GM21717 (cell line): ENCODE measurements at regions not wholly inside any gene's neighbourhood (a gene's known extent, or its start where the extent isn't known, plus 50 kb on each side); places are given as distances from the start of the nearest gene placed in this dataset.

Source experiments
- ATAC-seq: cut with Tn5 transposase; IDR thresholded peaks from one replicate; pipeline ENCODE4 v1.9.1; 2021; ENCODE audit warnings: mild to moderate bottlenecking, moderate library complexity; ENCODE audit not compliant: unreplicated experiment

DNA sequence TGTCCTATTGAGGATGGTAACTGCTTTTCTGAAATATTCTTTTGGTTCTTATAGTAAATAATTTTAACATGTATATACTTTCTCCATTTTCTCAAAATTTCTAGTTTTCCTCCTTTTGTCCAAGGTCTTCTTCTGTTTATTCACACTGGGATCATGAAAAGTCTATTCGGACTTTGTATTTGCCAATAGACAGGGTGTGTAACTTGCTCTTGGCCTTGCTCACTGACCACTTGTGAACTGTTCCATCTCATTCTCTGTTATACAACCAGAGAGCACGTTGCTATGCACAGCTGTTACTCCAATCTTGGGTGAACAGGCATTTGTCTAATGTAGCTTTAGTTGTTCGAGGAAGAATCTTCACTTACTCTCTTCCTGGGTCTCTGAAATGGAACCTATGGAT, 388.9 kb downstream of the SH3GL2 start:
- no peak for ATAC-seq

- ATAC-seq: no peak
Measured at GRCh38 chr9:17969232-17969631, 390.4 kb downstream of the SH3GL2 start.

GRCh38 chr9:17970277-17970676, 391.4 kb downstream of the SH3GL2 start:
- ATAC-seq: no peak

DNA sequence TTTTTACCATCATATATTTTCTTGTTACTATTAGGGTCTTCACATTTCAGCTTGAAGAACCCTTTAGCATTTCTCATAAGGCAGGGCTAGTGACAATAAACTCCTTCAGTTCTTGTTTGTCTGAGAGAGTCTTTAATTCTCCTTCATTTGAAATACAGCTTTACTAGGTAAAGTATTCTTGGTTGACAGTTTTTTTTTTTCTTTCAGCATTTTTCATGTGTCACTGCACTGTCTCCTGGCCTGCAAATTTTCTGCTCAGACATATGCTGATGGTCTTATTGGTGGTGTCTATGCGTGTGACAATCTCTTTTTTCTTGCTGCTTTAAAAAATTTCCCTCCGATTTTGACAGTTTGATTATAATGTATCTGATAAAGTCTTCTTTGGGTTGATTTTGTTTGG, 399.9 kb downstream of the SH3GL2 start:
- no peak for ATAC-seq

DNA sequence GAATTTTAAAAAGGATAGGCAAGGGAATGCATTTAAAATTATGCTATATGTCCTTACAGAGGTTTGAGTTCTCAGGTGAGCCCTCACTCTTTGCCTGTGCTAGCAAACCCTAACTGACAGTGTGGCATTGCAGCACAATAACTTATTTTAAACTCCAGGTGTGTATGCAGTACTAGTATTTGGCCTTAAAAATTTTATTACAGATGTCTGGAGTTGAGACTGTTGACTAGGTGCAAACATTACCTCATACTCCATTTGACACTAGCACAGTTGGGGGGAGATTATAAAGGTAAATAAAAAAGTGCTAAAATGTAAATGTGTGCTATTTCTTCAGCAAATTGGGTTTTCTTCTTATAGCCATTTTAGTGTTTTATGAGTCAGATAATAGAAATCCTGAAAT, 407.7 kb downstream of the SH3GL2 start:
- ATAC-seq: no peak

- no peak for ATAC-seq
Measured at GRCh38 chr9:17987189-17987588, 408.3 kb downstream of the SH3GL2 start.

- no peak for ATAC-seq
Measured at GRCh38 chr9:17988489-17988888, 409.6 kb downstream of the SH3GL2 start.

GRCh38 chr9:17990602-17991001, 411.7 kb downstream of the SH3GL2 start:
- no peak for ATAC-seq

DNA sequence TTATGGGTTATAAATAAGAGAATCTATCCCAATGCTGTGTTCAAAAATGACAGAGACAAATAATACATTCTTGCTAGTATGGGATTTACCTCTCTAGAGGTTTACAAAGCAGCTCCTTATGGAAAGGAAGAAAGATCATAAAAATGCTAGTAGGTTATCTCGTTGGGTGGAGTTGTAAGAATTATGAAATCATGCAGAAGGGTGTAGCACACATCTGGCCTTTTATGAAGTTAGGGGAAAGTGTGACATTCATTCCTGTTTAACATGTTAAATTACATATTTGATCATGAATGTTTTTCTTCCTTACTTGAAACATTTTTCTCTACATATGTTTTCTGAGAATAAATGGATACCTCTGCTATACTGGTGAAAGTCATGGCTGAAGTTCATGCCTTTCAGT, 414.2 kb downstream of the SH3GL2 start:
- ATAC-seq: no peak

- no peak for ATAC-seq
Measured at GRCh38 chr9:17994695-17995425, 416.0 kb downstream of the SH3GL2 start.

GRCh38 chr9:17996728-17997127, 417.9 kb downstream of the SH3GL2 start:
- ATAC-seq: no peak

DNA sequence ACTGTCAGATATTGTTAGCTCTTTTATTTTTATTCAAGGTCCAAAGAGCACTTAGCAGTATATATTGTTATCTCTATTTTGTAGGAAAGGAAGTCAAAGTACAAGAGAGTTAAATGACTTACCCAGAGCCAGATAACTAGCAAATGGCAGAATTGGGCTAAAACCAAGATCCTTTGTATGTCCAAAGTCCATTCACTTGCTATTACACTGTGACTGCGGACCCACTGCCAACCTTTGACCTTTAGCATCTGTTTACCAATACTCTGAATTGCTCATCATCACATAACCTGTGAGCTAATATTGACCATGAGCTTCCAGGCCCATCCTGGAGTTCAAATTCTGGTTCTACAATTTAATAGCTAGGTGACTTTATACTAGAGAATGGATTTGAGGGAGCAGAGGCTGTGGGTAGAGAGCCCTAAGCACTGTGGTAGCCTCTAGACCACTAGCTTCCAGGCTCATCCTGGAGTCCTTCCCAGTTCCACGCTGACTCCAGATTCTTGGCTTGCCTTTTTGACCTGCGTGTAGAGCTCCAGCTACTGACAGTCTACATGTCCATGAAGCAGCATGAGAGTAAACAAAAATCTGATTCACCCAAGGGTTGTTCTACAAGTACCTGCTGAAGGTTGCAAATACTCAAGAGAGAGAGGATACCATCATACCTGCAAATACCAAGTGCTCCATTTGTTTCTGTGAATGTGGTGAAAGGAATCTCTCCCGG, 424.0 kb downstream of the SH3GL2 start:
- ATAC-seq: no peak

- no peak for ATAC-seq
Measured at GRCh38 chr9:18006591-18006990, 427.7 kb downstream of the SH3GL2 start.

GRCh38 chr9:18007621-18008020, 428.8 kb downstream of the SH3GL2 start:
- no peak for ATAC-seq

DNA sequence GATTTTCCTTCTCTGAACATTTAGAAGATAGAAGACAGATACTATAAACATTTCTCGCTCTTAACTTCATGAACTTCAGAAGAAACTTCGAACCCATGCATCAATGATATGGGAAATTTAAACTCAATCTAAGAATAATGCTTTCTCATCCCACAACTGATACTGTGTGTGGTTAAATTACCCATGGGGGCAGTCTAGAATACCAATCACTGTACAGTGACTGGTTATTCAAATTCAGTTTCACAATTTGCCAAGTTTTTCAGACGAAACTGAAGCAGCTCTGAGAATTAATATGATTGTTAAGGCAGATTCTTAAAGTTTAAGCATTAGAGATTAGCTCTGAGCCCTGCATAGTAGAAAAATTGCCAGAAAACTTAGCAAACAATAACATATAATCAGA, 431.0 kb downstream of the SH3GL2 start:
- no peak for ATAC-seq

GRCh38 chr9:18010492-18010891, 431.6 kb downstream of the SH3GL2 start:
- ATAC-seq: no peak

GRCh38 chr9:18012170-18012569, 433.3 kb downstream of the SH3GL2 start:
- ATAC-seq: no peak

GRCh38 chr9:18014556-18014955, 435.7 kb downstream of the SH3GL2 start:
- no peak for ATAC-seq

GRCh38 chr9:18015116-18015515, 436.2 kb downstream of the SH3GL2 start:
- no peak for ATAC-seq

DNA sequence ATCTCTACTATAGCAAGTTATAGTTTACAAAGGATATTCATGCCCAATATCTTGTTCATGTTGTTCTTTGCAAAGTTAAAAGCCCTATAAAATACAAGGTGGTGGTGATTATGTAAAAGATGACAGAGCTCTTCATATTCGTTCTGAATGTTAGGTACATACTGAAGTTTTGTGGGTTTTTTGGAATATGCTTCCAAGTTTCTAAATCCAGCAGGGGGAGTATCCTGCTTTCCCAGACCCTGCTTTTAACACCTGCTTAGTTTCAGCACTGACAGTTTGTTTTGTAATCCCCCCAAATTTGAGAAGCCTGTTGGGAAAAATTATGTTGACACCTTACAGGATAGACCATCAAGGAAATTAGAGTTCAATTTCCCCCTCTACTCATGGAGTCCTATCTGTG, 438.3 kb downstream of the SH3GL2 start:
- no peak for ATAC-seq

DNA sequence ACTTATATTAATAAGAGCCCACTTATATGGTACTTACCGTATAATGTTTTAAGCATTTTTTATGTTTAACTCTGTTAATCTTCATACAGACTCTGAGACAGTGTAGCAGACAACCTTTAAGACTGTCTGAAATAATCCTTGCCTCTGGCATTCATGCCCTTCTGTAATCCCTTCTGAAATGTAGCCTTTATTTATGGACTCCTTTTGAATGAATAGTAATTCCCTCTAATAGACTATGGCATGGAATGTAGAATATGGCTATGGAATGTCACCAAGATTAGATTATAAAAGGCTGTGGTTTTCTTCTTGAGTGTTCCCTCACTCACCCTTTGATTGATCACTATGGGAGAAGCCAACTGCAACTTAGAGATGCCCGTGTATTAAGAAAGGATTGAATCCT, 439.4 kb downstream of the SH3GL2 start:
- ATAC-seq: no peak

GRCh38 chr9:18018661-18019060, 439.8 kb downstream of the SH3GL2 start:
- ATAC-seq: no peak
